ENCODE measurements at regions not wholly inside any gene's neighbourhood (a gene's known extent, or its start where the extent isn't known, plus 50 kb on each side); places are given as distances from the start of the nearest gene placed in this dataset.
"Not testable (repeated sequence)": the region's sequence is repeated elsewhere in the genome, so short reads cannot be mapped to it uniquely, and the experiment has no call there.

DNA sequence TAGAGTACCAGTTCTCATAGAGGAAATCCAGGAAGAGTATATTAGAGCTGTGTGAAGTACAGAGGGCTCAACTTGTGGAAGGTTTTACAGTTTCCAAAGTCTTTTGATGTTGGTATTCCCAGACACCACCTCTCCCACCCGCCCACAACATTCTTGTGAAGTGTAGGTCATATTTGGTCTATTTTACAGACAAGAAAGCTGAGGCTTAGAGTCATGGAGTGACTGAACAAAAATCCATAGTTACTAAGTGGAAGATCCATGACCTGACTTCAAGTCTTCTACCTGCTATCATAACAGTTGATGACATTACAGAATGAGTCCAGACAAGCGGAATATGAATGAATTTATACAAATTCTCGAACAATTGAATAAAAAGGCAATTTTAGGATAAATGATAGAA, 187.1 kb upstream of the RPS23 start:
- no peak for DNase-seq

DNA sequence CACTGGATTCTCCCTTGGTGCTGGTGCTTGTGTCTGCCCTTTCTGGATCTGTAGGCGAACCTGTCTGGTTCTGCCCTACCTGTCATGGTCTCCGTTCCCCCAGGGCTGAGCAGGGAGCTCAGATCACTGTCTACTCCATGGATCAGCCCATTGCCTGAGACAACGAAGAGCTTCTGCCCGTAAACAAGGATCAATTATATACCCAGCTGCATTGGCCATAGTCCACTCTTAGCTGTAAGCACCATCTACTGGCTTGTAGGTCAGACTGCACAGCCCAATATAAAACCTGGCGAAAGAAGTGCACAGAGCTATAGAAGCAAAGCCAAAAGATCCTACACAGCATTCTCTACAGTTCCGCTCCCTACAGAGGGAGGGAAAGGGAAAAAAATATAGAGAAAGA, 181.5 kb upstream of the RPS23 start:
- DNase-seq: no peak

DNA sequence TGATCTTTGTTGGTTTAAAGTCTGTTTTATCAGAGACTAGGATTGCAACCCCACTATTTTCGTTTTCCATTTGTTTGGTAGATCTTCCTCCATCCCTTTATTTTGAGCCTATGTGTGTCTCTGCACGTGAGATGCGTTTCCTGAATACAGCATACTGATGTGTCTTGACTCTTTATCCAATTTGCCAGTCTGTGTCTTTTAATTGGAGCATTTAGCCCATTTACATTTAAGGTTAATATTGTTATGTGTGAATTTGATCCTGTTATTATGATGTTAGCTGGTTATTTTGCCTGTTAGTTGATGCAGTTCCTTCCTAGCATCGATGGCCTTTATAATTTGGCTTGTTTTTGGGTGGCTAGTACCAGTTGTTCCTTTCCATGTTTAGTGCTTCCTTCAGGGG, 177.2 kb upstream of the RPS23 start:
- not testable (repeated sequence) for DNase-seq

DNA sequence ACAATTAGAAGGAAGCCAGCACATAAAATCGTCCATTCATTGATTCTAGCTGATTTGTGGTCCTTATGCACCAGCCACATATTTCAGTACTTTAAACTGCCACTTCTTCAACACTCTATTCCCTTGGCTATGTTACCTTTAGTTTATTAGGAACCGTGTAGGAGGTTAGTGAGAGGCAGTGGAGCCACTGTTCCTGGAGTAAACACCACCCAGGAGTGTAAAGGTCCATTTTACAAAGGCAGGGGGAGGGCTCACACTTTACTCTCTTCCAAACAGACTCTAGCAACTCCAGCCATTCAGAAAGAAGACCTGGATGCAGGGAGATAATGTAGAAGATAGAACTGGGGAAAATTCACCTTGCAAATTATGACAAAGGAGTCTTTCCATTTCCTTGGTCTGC, 170.2 kb upstream of the RPS23 start:
- no peak for DNase-seq

DNA sequence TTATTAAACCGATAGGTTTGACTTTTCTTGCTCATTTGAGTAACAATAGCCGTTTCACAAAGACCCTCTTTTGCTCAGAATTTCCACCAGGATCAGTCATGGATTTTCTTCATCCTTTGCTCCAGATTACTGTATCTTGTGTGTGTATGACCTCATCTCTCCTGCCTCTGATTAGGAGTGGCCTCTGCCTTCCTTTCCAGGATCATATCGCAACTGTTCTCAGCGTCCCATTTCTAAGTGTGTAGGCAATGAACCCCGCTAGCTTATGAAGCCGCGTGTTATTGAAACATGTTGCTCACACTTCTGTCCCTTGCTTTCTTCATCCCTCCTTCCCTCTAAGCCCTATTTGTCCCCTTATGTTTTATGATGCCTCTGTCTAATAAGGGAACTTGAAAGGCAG, 169.8 kb upstream of the RPS23 start:
- no peak for DNase-seq

DNA sequence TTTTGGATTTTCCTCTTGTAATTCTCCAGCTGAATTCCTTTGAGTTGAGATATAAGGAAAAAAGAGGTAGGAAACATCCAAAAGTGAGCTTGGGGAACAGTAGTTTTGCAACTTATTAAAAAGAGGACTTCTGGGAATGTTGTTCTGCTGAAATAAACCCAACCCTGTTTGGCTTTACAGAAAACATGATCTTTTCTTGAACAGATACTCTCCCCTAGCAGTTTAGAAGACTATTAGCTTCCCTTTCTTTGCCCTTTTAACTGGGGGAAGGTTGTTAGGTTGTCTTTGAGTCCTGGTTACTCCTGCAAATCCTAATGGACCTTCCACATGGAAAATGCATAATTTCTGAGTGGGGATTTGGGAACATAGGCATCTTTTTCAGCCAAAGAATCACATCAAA, 168.7 kb upstream of the RPS23 start:
- no peak for DNase-seq

DNA sequence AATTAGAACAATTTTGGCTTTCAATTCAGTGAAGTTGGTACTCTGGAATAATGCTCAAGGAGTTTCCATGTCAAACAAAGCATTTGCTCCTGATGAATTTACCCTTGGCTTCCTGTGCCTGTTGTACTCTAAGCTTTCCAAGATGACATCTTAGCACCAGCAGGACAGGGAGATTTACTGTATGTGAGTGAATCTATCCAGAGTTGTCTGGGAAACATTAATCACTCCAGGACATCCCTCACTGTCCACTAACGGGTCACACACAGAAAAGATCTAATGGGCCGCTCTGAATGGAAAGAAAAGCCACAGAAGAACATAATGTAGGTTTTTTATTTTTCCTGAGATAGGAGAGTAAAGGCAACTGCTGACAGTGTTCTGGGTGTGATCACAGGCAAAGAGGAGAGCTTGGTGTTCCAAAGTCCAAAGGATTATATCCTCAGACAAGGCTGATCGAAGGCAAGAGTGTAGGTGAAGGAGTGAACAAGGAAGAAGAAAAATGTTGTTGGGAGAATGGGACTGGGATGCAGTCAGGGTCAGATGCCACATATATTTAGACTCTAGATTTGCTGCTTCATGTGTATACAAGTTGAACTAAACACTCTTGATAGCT, 167.7 kb upstream of the RPS23 start:
- no peak for DNase-seq

DNA sequence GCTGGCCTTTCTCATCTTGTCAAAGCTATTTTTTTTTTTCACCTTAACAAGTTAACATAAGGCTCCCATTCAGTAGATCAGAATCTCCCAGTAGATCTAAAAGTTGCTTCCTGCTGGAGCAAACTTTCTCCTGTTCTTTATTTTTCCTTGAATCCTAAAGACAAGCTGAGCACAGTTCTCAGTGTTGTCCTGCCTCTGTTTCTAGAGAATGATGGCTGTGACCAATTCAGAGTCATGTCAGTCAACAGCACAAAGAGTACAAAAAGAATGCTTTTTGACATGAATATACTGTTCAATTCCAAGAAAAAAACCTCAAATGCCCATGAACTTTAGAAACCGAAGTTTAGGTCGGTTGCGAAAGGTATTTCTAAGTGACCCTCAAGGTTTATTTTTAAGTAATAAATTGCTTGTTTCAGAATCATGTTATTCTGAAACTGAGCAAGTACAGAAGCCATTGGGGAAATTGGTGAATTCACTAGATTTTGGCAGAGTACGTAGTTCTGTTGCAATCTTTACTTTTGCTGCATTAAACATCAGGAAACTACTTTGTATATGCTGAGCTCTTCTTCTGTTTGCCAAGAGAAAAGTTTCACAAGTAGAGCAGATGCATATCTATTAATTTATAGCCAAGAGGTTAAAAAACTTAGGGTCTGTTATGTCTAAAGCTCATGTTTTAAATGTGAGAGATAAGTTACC, 161.7 kb upstream of the RPS23 start:
- no peak for DNase-seq

DNA sequence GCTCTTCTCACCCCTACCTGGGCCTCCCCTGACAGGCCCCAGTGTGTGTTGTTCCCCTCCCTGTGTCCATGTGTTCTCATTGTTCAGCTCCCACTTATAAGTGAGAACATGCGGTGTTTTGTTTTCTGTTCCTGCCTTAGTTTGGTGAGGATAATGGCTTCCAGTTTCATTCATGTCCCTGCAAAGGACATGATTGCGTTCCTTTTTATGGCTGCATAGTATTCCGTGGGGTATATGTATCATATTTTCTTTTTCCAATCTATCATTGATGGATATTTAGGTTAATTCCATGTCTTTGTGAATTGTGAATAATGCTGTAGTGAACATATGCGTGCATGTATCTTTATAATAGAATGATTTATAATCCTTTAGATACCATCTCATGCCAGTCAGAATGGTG, 159.4 kb upstream of the RPS23 start:
- not testable (repeated sequence) for DNase-seq

DNA sequence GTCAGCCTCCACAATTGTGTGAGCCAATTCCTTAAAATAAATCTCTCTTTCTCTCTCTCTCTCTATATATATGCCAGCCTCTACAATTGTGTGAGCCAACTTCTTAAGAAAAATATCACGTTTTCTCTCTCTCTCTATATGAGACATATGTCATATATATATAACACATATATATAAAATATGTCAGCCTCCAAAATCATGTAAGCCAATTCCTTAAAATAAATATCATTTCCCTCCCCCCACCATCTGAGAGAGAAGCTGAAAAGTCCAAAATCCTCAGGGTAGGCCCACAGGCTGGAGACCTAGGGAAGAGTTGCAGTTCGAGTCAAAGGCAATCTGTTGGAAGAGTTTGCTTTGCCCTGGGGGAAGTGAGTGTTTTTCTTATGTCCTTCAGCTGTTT, 158.1 kb upstream of the RPS23 start:
- no peak for DNase-seq

DNA sequence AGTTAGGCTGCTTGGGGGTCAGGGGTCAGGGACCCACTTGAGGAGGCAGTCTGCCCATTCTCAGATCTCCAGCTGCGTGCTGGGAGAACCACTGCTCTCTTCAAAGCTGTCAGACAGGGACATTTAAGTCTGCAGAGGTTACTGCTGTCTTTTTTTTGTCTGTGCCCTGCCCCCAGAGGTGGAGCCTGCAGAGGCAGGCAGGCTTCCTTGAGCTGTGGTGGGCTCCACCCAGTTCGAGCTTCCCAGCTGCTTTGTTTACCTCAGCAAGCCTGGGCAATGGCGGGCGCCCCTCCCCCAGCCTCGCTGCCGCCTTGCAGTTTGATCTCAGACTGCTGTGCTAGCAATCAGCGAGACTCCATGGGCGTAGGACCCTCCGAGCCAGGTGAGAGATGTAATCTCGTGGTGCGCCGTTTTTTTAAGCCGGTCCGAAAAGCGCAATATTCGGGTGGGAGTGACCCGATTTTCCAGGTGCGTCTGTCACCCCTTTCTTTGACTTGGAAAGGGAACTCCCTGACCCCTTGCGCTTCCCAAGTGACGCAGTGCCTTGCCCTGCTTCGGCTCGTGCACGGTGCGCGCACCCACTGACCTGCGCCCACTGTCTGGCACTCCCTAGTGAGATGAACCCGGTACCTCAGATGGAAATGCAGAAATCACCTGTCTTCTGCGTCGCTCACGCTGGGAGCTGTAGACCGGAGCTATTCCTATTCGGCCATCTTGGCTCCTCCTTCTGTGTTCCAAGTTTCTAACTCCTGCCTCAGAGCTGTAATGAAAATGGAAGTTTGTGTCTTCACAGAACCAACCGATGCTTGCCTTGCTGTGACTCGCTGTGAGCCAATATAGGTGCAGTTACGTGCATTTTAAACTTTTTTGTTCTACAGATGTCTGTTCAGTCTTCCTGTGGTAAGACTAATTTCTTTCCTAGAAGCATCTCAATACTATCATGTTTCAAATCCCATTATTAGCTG, 156.8 kb upstream of the RPS23 start:
- not testable (repeated sequence) for DNase-seq

DNA sequence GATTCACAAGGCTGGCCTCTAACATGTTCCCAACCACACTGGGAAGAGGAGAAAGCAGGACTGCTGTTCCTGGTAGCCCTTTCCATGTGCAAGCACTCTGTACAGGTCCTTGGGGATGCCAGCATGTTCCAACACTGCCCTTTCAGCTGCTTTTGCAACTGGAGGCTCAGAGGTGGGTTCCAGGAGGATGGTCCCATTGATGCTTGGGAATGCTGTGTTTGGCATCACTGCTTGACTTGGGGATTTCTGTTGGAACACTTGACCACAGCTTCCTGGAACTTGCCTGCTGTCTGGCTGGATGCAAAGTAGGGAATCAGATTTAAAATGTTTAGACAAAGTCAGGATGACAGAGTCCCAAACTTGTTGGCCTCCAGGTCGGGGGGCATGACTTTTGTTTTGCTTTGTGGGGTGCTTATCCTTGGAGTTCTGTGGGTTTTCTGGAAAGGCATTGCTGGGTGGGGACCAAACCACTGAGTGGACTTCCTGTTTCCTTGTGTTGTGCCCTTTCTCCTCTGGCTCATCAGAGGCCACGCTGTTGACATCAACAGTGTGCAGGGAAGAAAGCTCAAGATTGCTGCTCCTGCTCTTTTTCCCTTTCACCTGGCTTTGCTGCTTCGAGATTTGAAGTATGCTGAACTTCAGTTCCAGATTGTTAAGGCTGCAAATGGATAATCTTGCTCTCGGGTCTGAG, 148.5 kb upstream of the RPS23 start:
- no peak for DNase-seq

DNA sequence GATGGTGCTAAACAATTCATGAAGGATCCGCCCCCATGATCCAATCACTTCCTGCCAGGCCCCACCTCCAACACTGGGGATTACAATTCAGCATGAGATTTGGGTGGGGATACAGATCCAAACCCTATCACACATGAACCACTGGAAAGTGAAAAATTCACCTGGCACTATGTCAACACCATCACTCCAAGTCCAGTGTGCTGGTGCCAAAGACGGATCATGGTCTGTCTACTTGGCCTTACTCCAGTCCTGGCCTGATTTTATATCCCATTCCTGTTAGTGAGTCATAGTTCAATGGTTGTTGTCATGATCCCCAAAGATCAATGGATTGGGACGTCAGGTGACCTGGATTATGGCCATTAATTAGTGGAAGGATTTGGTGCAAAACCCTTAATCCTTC, 147.4 kb upstream of the RPS23 start:
- no peak for DNase-seq

DNA sequence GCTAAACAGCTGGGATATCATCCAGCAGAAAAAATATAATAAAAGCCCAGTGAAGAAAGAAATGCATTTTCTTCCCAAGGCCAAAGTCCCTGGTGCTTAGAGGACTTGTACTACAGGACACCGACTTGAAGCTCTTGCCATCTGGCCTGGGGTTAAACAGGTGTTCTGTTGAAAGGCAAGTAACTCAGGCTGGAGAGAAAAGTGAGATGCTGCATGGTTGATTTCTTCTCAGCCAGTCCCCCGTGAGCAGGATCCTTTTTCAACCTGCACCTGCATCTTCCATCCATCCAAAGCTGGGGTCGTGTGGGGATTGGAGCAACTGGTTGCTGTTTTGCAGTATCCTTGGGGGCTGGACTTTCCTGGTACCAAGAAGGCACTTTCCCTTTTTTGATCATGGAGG, 146.1 kb upstream of the RPS23 start:
- no peak for DNase-seq

DNA sequence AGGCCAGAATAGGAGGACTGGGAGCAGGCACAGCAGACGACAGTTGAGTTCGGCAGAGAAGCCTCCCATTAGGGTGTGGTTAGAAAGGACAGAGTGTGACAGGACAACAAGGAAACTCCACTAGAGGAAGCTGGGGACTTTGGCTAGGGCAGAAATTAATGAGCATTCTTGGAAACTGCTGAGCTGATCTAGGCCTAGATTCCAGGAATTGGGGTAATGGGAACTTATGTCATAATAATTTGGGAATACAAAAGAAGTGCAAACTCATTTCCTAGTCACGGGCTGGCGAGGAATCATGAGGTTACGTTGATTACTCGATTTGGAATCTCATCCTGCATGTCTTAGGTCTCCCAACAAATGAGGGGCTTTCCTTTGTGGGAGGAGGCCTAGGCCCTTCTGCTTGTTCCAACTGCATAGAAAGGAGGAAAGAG, 144.6 kb upstream of the RPS23 start:
- no peak for DNase-seq

DNA sequence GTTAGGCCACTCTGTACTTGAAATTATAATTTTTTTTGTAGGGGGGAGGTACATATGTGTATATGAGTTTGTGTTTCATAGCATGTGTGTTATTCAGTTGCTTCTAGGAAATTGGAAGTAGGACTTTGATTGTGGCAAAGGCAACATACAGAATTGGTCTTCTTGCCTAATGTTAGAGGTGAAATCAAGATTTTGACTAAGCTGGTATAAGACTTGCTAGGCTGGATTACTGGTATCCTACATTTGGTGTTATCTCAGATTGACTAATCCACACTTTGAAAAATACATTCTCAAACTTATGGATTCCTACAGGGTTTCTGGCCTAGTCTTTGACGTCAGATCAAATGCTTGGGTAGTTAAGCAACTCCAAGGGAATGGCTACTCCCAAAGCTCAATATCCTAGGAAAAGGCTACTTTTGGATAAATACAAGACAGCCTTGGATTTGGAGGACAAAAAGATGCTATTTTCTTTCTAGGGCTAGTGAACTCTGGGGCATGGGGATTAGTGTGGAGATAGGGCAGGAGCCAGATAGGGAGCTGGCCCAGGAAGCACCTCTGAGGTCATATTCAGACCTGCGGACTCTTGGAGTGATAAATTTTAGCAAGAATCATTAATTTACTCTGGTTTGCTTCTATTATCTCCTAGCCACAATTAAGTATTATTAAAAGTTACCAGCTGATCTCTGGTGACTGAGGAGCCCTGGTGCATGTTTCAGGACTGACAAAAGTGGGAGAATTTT, 144.0 kb upstream of the RPS23 start:
- no peak for DNase-seq

DNA sequence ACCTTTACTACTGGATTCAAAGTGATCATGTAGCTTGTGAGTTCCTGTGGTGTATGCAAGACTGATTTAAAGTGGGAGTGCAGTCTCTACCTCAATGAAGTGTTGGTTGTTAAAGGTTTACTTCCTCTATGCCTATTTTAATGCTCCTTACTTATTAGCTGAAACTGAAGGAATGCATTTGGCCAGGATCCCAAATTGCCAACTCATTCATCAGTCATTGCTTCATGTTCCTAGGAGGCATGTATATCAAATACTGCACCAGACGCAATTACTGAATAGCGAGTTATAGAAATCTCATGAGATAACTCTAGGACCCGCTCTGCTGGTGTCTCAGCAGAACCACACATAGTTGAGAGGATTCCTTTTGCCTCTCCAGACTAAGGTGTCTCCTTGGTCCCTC, 143.0 kb upstream of the RPS23 start:
- DNase-seq: no peak

DNA sequence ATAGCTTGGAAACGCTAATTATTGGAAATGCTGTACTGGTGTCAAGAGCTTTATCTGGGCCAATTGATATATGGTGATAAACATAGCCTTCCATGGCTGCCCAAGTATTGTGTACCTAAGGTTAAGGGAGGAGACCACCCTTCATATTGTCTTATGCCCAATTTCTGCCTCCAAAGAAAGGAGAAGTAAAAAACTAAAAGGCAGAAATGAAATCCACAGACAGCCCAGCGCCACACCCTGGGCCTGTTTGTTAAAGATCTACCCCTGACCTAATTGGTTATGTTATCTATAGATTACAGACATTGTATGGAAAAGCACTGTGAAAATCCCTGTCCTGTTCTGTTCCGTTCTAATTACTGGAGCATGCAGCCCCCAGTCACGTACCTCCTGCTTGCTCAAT, 142.4 kb upstream of the RPS23 start:
- not testable (repeated sequence) for DNase-seq

DNA sequence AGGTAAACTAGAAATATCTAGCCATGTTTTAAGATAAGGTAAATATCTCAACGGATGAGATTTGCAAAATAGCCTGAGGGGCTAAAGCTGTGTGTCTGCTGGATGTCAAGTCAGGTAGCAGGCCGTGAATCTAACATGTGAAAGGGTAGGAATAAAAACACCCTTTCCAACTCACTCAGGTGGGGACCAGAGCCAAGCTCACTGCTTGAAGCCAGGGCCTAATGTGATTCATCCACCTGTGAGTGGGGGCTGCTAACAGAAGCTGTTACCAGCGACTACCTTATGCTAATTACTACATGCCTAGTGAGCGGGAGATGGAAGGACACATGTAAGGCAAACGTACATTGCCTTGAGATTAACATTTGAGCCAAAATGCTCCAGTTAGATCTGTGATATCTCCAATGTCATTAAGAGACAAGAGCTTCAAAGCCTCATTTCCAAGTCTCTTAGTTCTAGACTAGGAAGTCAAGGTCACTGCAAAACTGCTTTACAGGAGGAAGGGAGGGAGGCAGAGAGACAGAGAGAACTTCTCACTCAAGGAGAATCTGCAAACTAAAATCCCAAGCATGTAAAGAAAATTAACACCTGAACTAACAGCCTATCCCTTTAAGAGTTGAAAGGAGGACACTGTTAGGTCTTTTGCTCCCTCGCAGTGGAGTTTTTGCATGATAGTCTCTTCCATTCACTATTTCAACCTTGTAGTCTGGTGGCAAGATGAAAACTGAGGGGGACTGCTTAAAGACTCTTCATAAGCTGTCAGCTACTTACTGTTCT, 141.6 kb upstream of the RPS23 start:
- no peak for DNase-seq

DNA sequence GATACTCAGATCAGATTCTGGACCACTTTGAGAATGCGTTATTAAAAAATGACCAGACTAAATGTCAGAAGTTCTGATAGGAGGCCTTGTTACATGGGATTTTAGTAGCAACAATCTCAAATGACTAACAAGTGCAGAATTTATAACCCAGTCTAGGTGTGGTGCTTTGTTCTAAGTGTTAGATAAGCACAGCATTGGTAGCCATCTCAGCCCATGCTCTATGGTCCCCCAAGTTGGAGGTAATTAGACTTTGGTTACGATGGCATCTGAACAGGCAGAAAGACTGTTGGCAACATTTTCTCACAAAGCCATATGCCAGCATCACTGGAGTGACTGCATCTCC, 140.4 kb upstream of the RPS23 start:
- no peak for DNase-seq

DNA sequence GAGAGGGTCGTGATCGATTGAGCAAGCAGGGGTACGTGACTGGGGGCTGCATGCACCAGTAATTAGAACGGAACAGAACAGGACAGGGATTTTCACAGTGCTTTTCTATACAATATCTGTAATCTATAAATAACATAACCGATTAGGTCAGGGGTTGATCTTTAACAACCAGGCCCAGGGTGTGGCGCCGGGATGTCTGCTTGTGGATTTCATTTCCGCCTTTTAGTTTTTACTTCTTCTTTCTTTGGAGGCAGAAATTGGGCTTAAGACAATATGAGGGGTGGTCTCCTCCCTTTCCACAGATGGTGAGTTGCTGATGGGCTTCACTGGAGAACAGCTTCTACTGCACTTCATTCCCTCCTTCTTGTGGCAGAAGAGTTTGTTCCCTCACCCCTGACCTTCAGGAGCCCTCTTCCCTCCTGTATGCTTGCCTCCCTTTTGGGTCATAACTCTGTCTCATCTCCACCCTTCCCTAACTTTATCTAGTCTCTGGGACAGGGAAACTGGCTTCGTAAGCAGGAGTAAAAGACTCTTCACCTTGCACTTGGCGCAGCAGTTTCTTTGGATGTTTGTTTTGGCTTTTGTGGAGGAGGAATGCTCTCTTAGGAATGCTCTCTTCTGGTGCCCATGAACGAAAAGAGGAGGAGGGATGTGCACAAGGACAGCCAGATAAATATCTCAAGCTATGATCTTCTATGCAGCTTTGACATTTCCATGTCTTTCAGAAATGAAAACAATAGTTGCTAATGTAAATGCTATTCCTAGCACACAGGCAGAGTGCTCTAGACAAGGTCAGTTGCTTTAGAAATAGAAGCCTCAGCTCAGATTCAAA, 139.8 kb upstream of the RPS23 start:
- no peak for DNase-seq

Measured in activated CD4-positive, alpha-beta T cell treated with anti-CD3 and anti-CD28 coated beads, Interleukin-2, amount 50 U/mL, for 48 hours (primary cell).